Omental fat pad (tissue), 3 donors: ENCODE measurements at regions not wholly inside any gene's neighbourhood (a gene's known extent, or its start where the extent isn't known, plus 50 kb on each side); places are given as distances from the start of the nearest gene placed in this dataset.

Source experiments
- ATAC-seq: fragments of 150-250 bp; one replicate; pipeline ENCODE4 v1.9.1; 2016; ENCODE audit warnings: mild to moderate bottlenecking, moderate library complexity; ENCODE audit not compliant: low FRiP score
- DNase-seq: peaks from one replicate; pipeline ENCODE4 v3.0.0-alpha.2; 2019; ENCODE audit warnings: low spot score
- CTCF ChIP-seq, 3 donors: fragments of 450-650 bp; IDR thresholded peaks; one replicate each; pipeline ENCODE4 v1.5.1; 2016 to 2017; ENCODE audit warnings: antibody characterized with exemption in 3 of 3, mild to moderate bottlenecking in 3 of 3, moderate library complexity in 2 of 3

DNA sequence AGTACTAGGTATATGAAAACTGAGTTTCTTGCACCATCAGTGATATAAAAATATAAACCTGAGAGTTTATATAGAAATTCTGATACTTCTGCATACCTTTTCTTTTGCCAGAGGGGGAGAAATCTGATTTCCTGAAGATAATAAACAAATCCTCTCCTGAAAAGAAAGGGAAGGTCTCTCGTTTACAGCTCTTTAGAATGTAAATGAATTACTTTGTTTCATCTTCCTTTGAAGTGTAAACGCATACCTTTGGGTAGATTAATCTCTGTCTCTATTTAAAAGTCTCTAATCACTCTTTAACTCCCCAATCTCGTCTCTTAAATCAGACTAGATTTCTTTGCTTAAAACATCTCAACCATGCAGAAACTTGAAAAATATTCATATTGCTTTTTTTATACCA is 1092.9 kb downstream of the SLITRK5 start:
- DNase-seq (no peak), ATAC-seq (no peak)
- no peak for TF ChIP-seq CTCF (IDR thresholded peaks at IDR 0.05)

- no peak for TF ChIP-seq CTCF (IDR thresholded peaks at IDR 0.05)
- no peak for ATAC-seq
- DNase-seq, result no peak
Measured at GRCh38 chr13:88800505-88800904, 1129.3 kb downstream of the SLITRK5 start.

DNA sequence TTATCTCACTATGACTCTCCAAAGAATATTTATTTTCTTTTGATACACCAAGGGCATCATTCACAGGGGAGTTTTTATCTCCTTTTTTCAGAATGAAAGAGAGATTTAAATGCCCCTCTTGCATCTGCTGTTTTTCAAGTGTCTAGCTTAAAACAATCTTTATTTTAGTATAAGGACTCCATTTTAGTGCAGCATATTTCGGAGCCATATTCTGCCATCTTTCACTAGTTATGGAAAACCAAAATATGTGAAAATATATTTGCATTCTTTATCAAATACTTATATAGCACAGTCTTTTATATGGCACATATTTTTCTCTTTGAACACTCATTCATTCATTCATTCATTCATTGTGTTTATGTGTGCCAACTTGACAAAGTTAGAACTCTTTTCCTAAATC is 1130.2 kb downstream of the SLITRK5 start:
- no peak for ATAC-seq
- no peak for DNase-seq
- TF ChIP-seq CTCF (IDR thresholded peaks at IDR 0.05), result no peak

- ATAC-seq, result no peak
Measured at GRCh38 chr13:88802886-88803285, 1131.7 kb downstream of the SLITRK5 start.

GRCh38 chr13:88806438-88806837 is 1135.3 kb downstream of the SLITRK5 start:
- DNase-seq (no peak), ATAC-seq (no peak)
- no peak for TF ChIP-seq CTCF (IDR thresholded peaks at IDR 0.05)

More at GRCh38 chr13:88802886-88803285, 1131.7 kb downstream of the SLITRK5 start:
- TF ChIP-seq CTCF (IDR thresholded peaks at IDR 0.05), result no peak
- no peak for DNase-seq

- ATAC-seq (no peak), DNase-seq (no peak)
- TF ChIP-seq CTCF (IDR thresholded peaks at IDR 0.05), result no peak
Measured at GRCh38 chr13:88817560-88817959, 1146.4 kb downstream of the SLITRK5 start.

DNA sequence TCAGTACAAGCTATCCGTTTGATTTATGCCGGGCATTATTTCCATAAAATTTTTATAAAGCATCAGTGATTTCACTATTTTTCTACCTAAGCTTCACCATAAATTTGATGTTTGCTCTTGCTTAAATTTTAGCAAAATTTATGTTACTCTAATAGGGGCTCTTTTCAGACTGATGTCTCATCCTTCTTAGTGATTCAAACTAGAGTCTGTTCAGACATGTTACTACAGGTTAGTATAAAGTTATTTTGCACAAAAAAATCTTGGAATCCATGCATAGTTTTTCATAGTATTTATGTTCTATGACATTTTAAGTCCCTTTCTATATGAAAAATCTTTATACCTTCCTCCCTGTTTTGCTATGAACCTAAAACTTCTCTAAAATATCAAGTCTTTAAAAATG is 1151.9 kb downstream of the SLITRK5 start:
- ATAC-seq (no peak), DNase-seq (no peak)
- no peak for TF ChIP-seq CTCF (IDR thresholded peaks at IDR 0.05)
